Activated naive CD4-positive, alpha-beta T cell treated with anti-CD3 and anti-CD28 coated beads, Interleukin-2, amount 50 U/mL, for 24 hours (primary cell): ENCODE measurements at regions not wholly inside any gene's neighbourhood (a gene's known extent, or its start where the extent isn't known, plus 50 kb on each side); places are given as distances from the start of the nearest gene placed in this dataset.
"Not testable (repeated sequence)": the region's sequence is repeated elsewhere in the genome, so short reads cannot be mapped to it uniquely, and the experiment has no call there.

Experiments used
- H3K27ac Mint-ChIP-seq: one replicate; pipeline ENCODE4 v1.8.0; 2021; ENCODE audit warnings: mild to moderate bottlenecking, mixed read lengths
- H3K27me3 Mint-ChIP-seq: one replicate; pipeline ENCODE4 v1.8.0; 2021; ENCODE audit warnings: mixed read lengths
- H3K36me3 Mint-ChIP-seq: one replicate; pipeline ENCODE4 v1.8.0; 2021; ENCODE audit warnings: mixed read lengths
- H3K4me1 Mint-ChIP-seq: one replicate; pipeline ENCODE4 v1.8.0; 2021; ENCODE audit warnings: mixed read lengths
- H3K4me3 Mint-ChIP-seq: one replicate; pipeline ENCODE4 v1.8.0; 2021; ENCODE audit warnings: mild to moderate bottlenecking, mixed read lengths
- H3K9me3 Mint-ChIP-seq: one replicate; pipeline ENCODE4 v1.8.0; 2021; ENCODE audit warnings: mixed read lengths

GRCh38 chr7:13578294-13578693 is 411.2 kb downstream of the ETV1 start:
- Mint-ChIP-seq H3K27ac (no peak overlapping the region), H3K9me3 (no peaks in the 10 kb centered on the region), H3K36me3 (no peaks in the 10 kb centered on the region), H3K27me3 (no peaks in the 10 kb centered on the region), H3K4me3 (no peak overlapping the region), H3K4me1 (no peaks in the 10 kb centered on the region)

- Mint-ChIP-seq H3K4me1 (no peaks in the 10 kb centered on the region), H3K9me3 (no peaks in the 10 kb centered on the region), H3K27me3 (no peaks in the 10 kb centered on the region), H3K27ac (no peak overlapping the region), H3K36me3 (no peaks in the 10 kb centered on the region), H3K4me3 (no peak overlapping the region)
Measured at GRCh38 chr7:13581097-13581496, 408.4 kb downstream of the ETV1 start.

GRCh38 chr7:13593854-13594253 is 395.6 kb downstream of the ETV1 start:
- no peaks in the 10 kb centered on the region for H3K27me3 Mint-ChIP-seq
- H3K27ac Mint-ChIP-seq, result no peak overlapping the region
- peaks cover 13% of the 10 kb centered on the region for H3K9me3 Mint-ChIP-seq
- no peaks in the 10 kb centered on the region for H3K4me1 Mint-ChIP-seq
- no peaks in the 10 kb centered on the region for H3K36me3 Mint-ChIP-seq
- H3K4me3 Mint-ChIP-seq, result no peak overlapping the region

GRCh38 chr7:13602036-13602435 is 387.4 kb downstream of the ETV1 start:
- Mint-ChIP-seq H3K36me3 (no peaks in the 10 kb centered on the region), H3K27ac (no peak overlapping the region), H3K27me3 (no peaks in the 10 kb centered on the region), H3K4me1 (no peaks in the 10 kb centered on the region), H3K4me3 (no peak overlapping the region), H3K9me3 (peaks cover 7% of the 10 kb centered on the region)

GRCh38 chr7:13603016-13603415 is 386.4 kb downstream of the ETV1 start:
- peaks cover 7% of the 10 kb centered on the region for H3K9me3 Mint-ChIP-seq
- H3K4me1 Mint-ChIP-seq, result no peaks in the 10 kb centered on the region
- H3K36me3 Mint-ChIP-seq, result no peaks in the 10 kb centered on the region
- H3K27me3 Mint-ChIP-seq, result no peaks in the 10 kb centered on the region
- H3K27ac Mint-ChIP-seq, result no peak overlapping the region
- H3K4me3 Mint-ChIP-seq, result no peak overlapping the region

GRCh38 chr7:13603661-13604060 is 385.8 kb downstream of the ETV1 start:
- H3K36me3 Mint-ChIP-seq, result no peaks in the 10 kb centered on the region
- no peak overlapping the region for H3K27ac Mint-ChIP-seq
- no peaks in the 10 kb centered on the region for H3K4me1 Mint-ChIP-seq
- H3K27me3 Mint-ChIP-seq, result no peaks in the 10 kb centered on the region
- peaks cover 7% of the 10 kb centered on the region for H3K9me3 Mint-ChIP-seq
- no peak overlapping the region for H3K4me3 Mint-ChIP-seq

GRCh38 chr7:13604178-13604577 is 385.3 kb downstream of the ETV1 start:
- Mint-ChIP-seq H3K9me3 (peaks cover 7% of the 10 kb centered on the region), H3K27ac (no peak overlapping the region), H3K36me3 (no peaks in the 10 kb centered on the region), H3K4me1 (no peaks in the 10 kb centered on the region), H3K4me3 (no peak overlapping the region), H3K27me3 (no peaks in the 10 kb centered on the region)

GRCh38 chr7:13610372-13610771 is 379.1 kb downstream of the ETV1 start:
- Mint-ChIP-seq H3K4me3 (no peak overlapping the region), H3K4me1 (no peaks in the 10 kb centered on the region), H3K27ac (no peak overlapping the region), H3K27me3 (no peaks in the 10 kb centered on the region), H3K36me3 (no peaks in the 10 kb centered on the region), H3K9me3 (peaks cover 12% of the 10 kb centered on the region)

- no peaks in the 10 kb centered on the region for H3K36me3 Mint-ChIP-seq
- H3K27me3 Mint-ChIP-seq, result no peaks in the 10 kb centered on the region
- peaks cover 5% of the 10 kb centered on the region for H3K9me3 Mint-ChIP-seq
- H3K4me1 Mint-ChIP-seq, result no peaks in the 10 kb centered on the region
- H3K4me3 Mint-ChIP-seq, result no peak overlapping the region
- no peak overlapping the region for H3K27ac Mint-ChIP-seq
Measured at GRCh38 chr7:13615679-13616078, 373.8 kb downstream of the ETV1 start.

- no peaks in the 10 kb centered on the region for H3K27me3 Mint-ChIP-seq
- no peak overlapping the region for H3K4me3 Mint-ChIP-seq
- no peaks in the 10 kb centered on the region for H3K4me1 Mint-ChIP-seq
- no peak overlapping the region for H3K27ac Mint-ChIP-seq
- H3K36me3 Mint-ChIP-seq, result no peaks in the 10 kb centered on the region
- H3K9me3 Mint-ChIP-seq, result no peaks in the 10 kb centered on the region
Measured at GRCh38 chr7:13627455-13627854, 362.0 kb downstream of the ETV1 start.

- no peak overlapping the region for H3K4me3 Mint-ChIP-seq
- H3K4me1 Mint-ChIP-seq, result no peaks in the 10 kb centered on the region
- no peaks in the 10 kb centered on the region for H3K27me3 Mint-ChIP-seq
Measured at GRCh38 chr7:13628239-13629001, 361.0 kb downstream of the ETV1 start.

GRCh38 chr7:13631207-13632049 is 358.0 kb downstream of the ETV1 start:
- H3K27me3 Mint-ChIP-seq, H3K9me3 Mint-ChIP-seq, H3K4me1 Mint-ChIP-seq, H3K27ac Mint-ChIP-seq, H3K36me3 Mint-ChIP-seq, H3K4me3 Mint-ChIP-seq: not testable (repeated sequence)

More at GRCh38 chr7:13628239-13629001, 361.0 kb downstream of the ETV1 start:
- H3K36me3 Mint-ChIP-seq, result no peaks in the 10 kb centered on the region
- no peak overlapping the region for H3K27ac Mint-ChIP-seq
- no peaks in the 10 kb centered on the region for H3K9me3 Mint-ChIP-seq

- H3K4me3 Mint-ChIP-seq, result no peak overlapping the region
- no peaks in the 10 kb centered on the region for H3K36me3 Mint-ChIP-seq
- no peaks in the 10 kb centered on the region for H3K4me1 Mint-ChIP-seq
- H3K27me3 Mint-ChIP-seq, result no peaks in the 10 kb centered on the region
- no peaks in the 10 kb centered on the region for H3K9me3 Mint-ChIP-seq
- no peak overlapping the region for H3K27ac Mint-ChIP-seq
Measured at GRCh38 chr7:13633857-13634256, 355.6 kb downstream of the ETV1 start.

- H3K36me3 Mint-ChIP-seq, result no peaks in the 10 kb centered on the region
- no peaks in the 10 kb centered on the region for H3K4me1 Mint-ChIP-seq
- H3K27ac Mint-ChIP-seq, result no peak overlapping the region
- no peak overlapping the region for H3K4me3 Mint-ChIP-seq
- no peaks in the 10 kb centered on the region for H3K9me3 Mint-ChIP-seq
- H3K27me3 Mint-ChIP-seq, result no peaks in the 10 kb centered on the region
Measured at GRCh38 chr7:13639396-13639795, 350.1 kb downstream of the ETV1 start.

- no peak overlapping the region for H3K4me3 Mint-ChIP-seq
- no peak overlapping the region for H3K27ac Mint-ChIP-seq
- H3K36me3 Mint-ChIP-seq, result no peaks in the 10 kb centered on the region
- no peaks in the 10 kb centered on the region for H3K4me1 Mint-ChIP-seq
- H3K27me3 Mint-ChIP-seq, result no peaks in the 10 kb centered on the region
- H3K9me3 Mint-ChIP-seq, result no peaks in the 10 kb centered on the region
Measured at GRCh38 chr7:13641714-13642113, 347.8 kb downstream of the ETV1 start.

GRCh38 chr7:13651167-13651566 is 338.3 kb downstream of the ETV1 start:
- Mint-ChIP-seq H3K4me3 (no peak overlapping the region), H3K9me3 (no peaks in the 10 kb centered on the region), H3K4me1 (no peaks in the 10 kb centered on the region), H3K27ac (no peak overlapping the region), H3K27me3 (no peaks in the 10 kb centered on the region), H3K36me3 (no peaks in the 10 kb centered on the region)
